H9 (cell line): ENCODE measurements at regions not wholly inside any gene's neighbourhood (a gene's known extent, or its start where the extent isn't known, plus 50 kb on each side); places are given as distances from the start of the nearest gene placed in this dataset.

Experiments used
- DNase-seq: peaks from one replicate; pipeline ENCODE4 v3.0.0-alpha.2; 2017
- H2AFZ ChIP-seq: one replicate; pipeline ENCODE4 v1.6.1; 2013; ENCODE audit warnings: mild to moderate bottlenecking, low read length, control low read depth, moderate library complexity
- H2AK5ac ChIP-seq: 2 replicates; pipeline ENCODE4 v1.6.1; 2013; ENCODE audit warnings: low read length, control low read depth, mixed read lengths; ENCODE audit not compliant: insufficient read length
- H2BK120ac ChIP-seq: one replicate; pipeline ENCODE4 v1.6.1; 2013; ENCODE audit warnings: low read depth, mild to moderate bottlenecking, low read length, control low read depth, inconsistent platforms; ENCODE audit not compliant: poor library complexity, severe bottlenecking
- H2BK12ac ChIP-seq: 2 replicates; pipeline ENCODE4 v1.6.1; 2013; ENCODE audit warnings: low read length, control low read depth, mixed read lengths, low read depth; ENCODE audit not compliant: insufficient read length
- H2BK15ac ChIP-seq: 2 replicates; pipeline ENCODE4 v1.6.1; 2013; ENCODE audit warnings: low read depth, low read length, control low read depth
- H2BK20ac ChIP-seq: one replicate; pipeline ENCODE4 v1.6.1; 2013; ENCODE audit warnings: low read depth, mild to moderate bottlenecking, low read length, control low read depth, inconsistent platforms; ENCODE audit not compliant: poor library complexity, severe bottlenecking
- H2BK5ac ChIP-seq: 2 replicates; pipeline ENCODE4 v1.6.1; 2013; ENCODE audit warnings: low read length, control low read depth, mixed read lengths; ENCODE audit not compliant: insufficient read length
- H3K14ac ChIP-seq: 2 replicates; pipeline ENCODE4 v1.6.1; 2013; ENCODE audit warnings: low read length, control low read depth; ENCODE audit not compliant: insufficient read depth
- H3K18ac ChIP-seq: 2 replicates; pipeline ENCODE4 v1.6.1; 2013; ENCODE audit warnings: low read depth, mild to moderate bottlenecking, mixed read lengths, low read length, control low read depth; ENCODE audit not compliant: insufficient read length
- H3K23ac ChIP-seq: 2 replicates; pipeline ENCODE4 v1.6.1; 2013; ENCODE audit warnings: low read length, control low read depth, mixed read lengths, low read depth; ENCODE audit not compliant: insufficient read length
- H3K23me2 ChIP-seq: 2 replicates; pipeline ENCODE4 v1.6.1; 2013; ENCODE audit warnings: low read depth, mild to moderate bottlenecking, mixed read lengths, low read length, control low read depth; ENCODE audit not compliant: insufficient read length, poor library complexity, severe bottlenecking
- H3K27ac ChIP-seq: 2 replicates; pipeline ENCODE4 v1.5.1; 2013; ENCODE audit warnings: low read length, control low read depth, mixed read lengths, low read depth; ENCODE audit not compliant: insufficient read length
- H3K27me3 ChIP-seq: 2 replicates; pipeline ENCODE4 v1.6.1; 2013; ENCODE audit warnings: low read length, control low read depth, inconsistent platforms; ENCODE audit not compliant: insufficient read depth
- H3K4ac ChIP-seq: 2 replicates; pipeline ENCODE4 v1.6.1; 2013; ENCODE audit warnings: low read depth, mild to moderate bottlenecking, control low read depth, inconsistent platforms, low read length, moderate library complexity
- H3K4me1 ChIP-seq: 2 replicates; pipeline ENCODE4 v1.6.1; 2013; ENCODE audit warnings: low read length, control low read depth, inconsistent platforms; ENCODE audit not compliant: insufficient read depth
- H3K4me2 ChIP-seq: 2 replicates; pipeline ENCODE4 v1.6.1; 2013; ENCODE audit warnings: low read length, control low read depth, mixed read lengths; ENCODE audit not compliant: insufficient read length, insufficient read depth
- H3K56ac ChIP-seq: 2 replicates; pipeline ENCODE4 v1.6.1; 2013; ENCODE audit warnings: low read depth, mild to moderate bottlenecking, mixed read lengths, low read length, control low read depth; ENCODE audit not compliant: insufficient read length
- H3K79me1 ChIP-seq: 2 replicates; pipeline ENCODE4 v1.6.1; 2013; ENCODE audit warnings: low read depth, mild to moderate bottlenecking, moderate library complexity, low read length, control low read depth, inconsistent platforms; ENCODE audit not compliant: insufficient read depth, poor library complexity, severe bottlenecking
- H3K79me2 ChIP-seq: 2 replicates; pipeline ENCODE4 v1.6.1; 2013; ENCODE audit warnings: low read length, control low read depth, inconsistent platforms; ENCODE audit not compliant: insufficient read depth
- H3K9ac ChIP-seq: 2 replicates; pipeline ENCODE4 v1.6.1; 2013; ENCODE audit warnings: low read length, control low read depth, mixed read lengths; ENCODE audit not compliant: insufficient read length; ENCODE audit errors: extremely low read depth
- H3K9me3 ChIP-seq: one replicate; pipeline ENCODE4 v1.6.1; 2013; ENCODE audit warnings: low read depth, low read length, inconsistent platforms; ENCODE audit not compliant: control insufficient read depth
- H3T11ph ChIP-seq: one replicate; pipeline ENCODE4 v1.6.1; 2013; ENCODE audit warnings: mild to moderate bottlenecking, low read length, control low read depth, inconsistent platforms
- H4K20me1 ChIP-seq: one replicate; pipeline ENCODE4 v1.6.1; 2013; ENCODE audit not compliant: control insufficient read depth, insufficient read length, insufficient read depth
- H4K5ac ChIP-seq: 2 replicates; pipeline ENCODE4 v1.6.1; 2013; ENCODE audit warnings: low read depth, mild to moderate bottlenecking, mixed read lengths, low read length, control low read depth; ENCODE audit not compliant: insufficient read length
- H4K8ac ChIP-seq: replicated peaks from 2 replicates; pipeline ENCODE4 v1.6.1; 2013; ENCODE audit warnings: low read length, control low read depth, mixed read lengths, low read depth; ENCODE audit not compliant: insufficient read length
- H4K91ac ChIP-seq: 2 replicates; pipeline ENCODE4 v1.6.1; 2013; ENCODE audit warnings: low read depth, mild to moderate bottlenecking, moderate library complexity, mixed read lengths, low read length, control low read depth; ENCODE audit not compliant: insufficient read length
- H3K27ac Mint-ChIP-seq, 3 experiments: 2 replicates in 2 of 3; 3 replicates in 1 of 3; pipeline ENCODE4 v1.8.0; 2020 to 2021; ENCODE audit warnings: mixed read lengths in 3 of 3, mild to moderate bottlenecking in 1 of 3, moderate library complexity in 1 of 3
- H3K27me3 Mint-ChIP-seq: 2 replicates; pipeline ENCODE4 v1.8.0; 2021; ENCODE audit warnings: low read depth, mild to moderate bottlenecking, moderate library complexity, mixed read lengths
- H3K36me3 Mint-ChIP-seq, 3 experiments: 2 replicates in 2 of 3; 3 replicates in 1 of 3; pipeline ENCODE4 v1.8.0; 2020 to 2021; ENCODE audit warnings: low read depth in 3 of 3, mixed read lengths in 3 of 3; ENCODE audit not compliant: insufficient read depth in 1 of 3
- H3K4me1 Mint-ChIP-seq, 2 experiments: 2 replicates each; pipeline ENCODE4 v1.8.0; 2020; ENCODE audit warnings: mixed read lengths in 2 of 2
- H3K4me3 Mint-ChIP-seq, 2 experiments: 2 replicates in 1 of 2; 3 replicates in 1 of 2; pipeline ENCODE4 v1.8.0; 2020 to 2021; ENCODE audit warnings: mild to moderate bottlenecking in 2 of 2, mixed read lengths in 2 of 2, moderate library complexity in 1 of 2
- H3K9me3 Mint-ChIP-seq, 2 experiments: 2 replicates in 1 of 2; 3 replicates in 1 of 2; pipeline ENCODE4 v1.8.0; 2020; ENCODE audit warnings: mild to moderate bottlenecking in 2 of 2, mixed read lengths in 2 of 2, moderate library complexity in 1 of 2
- CTCF ChIP-seq: fragments of 200-600 bp; sonication (generic); conservative IDR thresholded peaks from 3 replicates; pipeline ENCODE4 v1.8.0; 2021; ENCODE audit warnings: antibody characterized with exemption, mild to moderate bottlenecking
- WGBS: extraction: QIAGEN DNeasy Blood & Tissue Kit; methylation state at CpG from one replicate; pipeline ENCODE4 v1.1.7; 2013; ENCODE audit warnings: missing lambda C conversion rate, low lambda C conversion rate, mixed read lengths; ENCODE audit not compliant: insufficient read length; ENCODE audit errors: extremely low coverage; 5-methylcytosine and 5-hydroxymethylcytosine counted together

GRCh38 chr2:240309214-240309613 lies 126.2 kb upstream of the GPC1 start:
- no peak overlapping the region for H2BK120ac ChIP-seq
- no peaks in the 10 kb centered on the region for H3K79me1 ChIP-seq
- no peak overlapping the region for H2BK5ac ChIP-seq
- H2AFZ ChIP-seq: no peak overlapping the region
- H3K79me2 ChIP-seq: no peaks in the 10 kb centered on the region
- Mint-ChIP-seq H3K27ac (no peak overlapping the region), H3K36me3 (no peaks in the 10 kb centered on the region), H3K4me1 (peaks cover 6 to 7% of the 10 kb centered on the region in 2 experiments), H3K27me3 (no peaks in the 10 kb centered on the region; the same call in 1 of the 2 replicates), H3K4me3 (no peak overlapping the region), H3K9me3 (peaks cover 0 to 3% of the 10 kb centered on the region in 2 experiments; a peak in 1 of 5 replicates)
- no peak overlapping the region for H3K23ac ChIP-seq
- no peak for TF ChIP-seq CTCF
- H3K23me2 ChIP-seq: no peaks in the 10 kb centered on the region
- H3K56ac ChIP-seq: no peak overlapping the region
- H4K5ac ChIP-seq: no peak overlapping the region
- H3K9ac ChIP-seq: no peak overlapping the region
- H3K27me3 ChIP-seq: no peaks in the 10 kb centered on the region
- WGBS: no CpG with 5 or more reads among the region's 1 CpG
- H3K4me2 ChIP-seq: no peak overlapping the region
- H3K9me3 ChIP-seq: no peaks in the 10 kb centered on the region
- no peak overlapping the region for H3K27ac ChIP-seq
- H4K8ac ChIP-seq: no peak overlapping the region
- no peak overlapping the region for H3K18ac ChIP-seq
- no peak overlapping the region for H2BK15ac ChIP-seq
- no peak overlapping the region for H3K4ac ChIP-seq
- H4K20me1 ChIP-seq: no peaks in the 10 kb centered on the region
- H3T11ph ChIP-seq: no peak overlapping the region
- DNase-seq: peak; percentile 15
- H2BK20ac ChIP-seq: no peak overlapping the region
- no peak overlapping the region for H2AK5ac ChIP-seq
- no peak overlapping the region for H3K14ac ChIP-seq
- H3K4me1 ChIP-seq: no peaks in the 10 kb centered on the region
- H2BK12ac ChIP-seq: no peak overlapping the region
- no peak overlapping the region for H4K91ac ChIP-seq
